Glutamatergic neuron (in vitro differentiated cells): ENCODE measurements at regions not wholly inside any gene's neighbourhood (a gene's known extent, or its start where the extent isn't known, plus 50 kb on each side); places are given as distances from the start of the nearest gene placed in this dataset.

ENCODE experiments used
- DNase-seq: peaks from one replicate; pipeline ENCODE4 v3.0.0; 2022
- H3K27ac Mint-ChIP-seq: one replicate; pipeline ENCODE4 v1.8.0; 2020; ENCODE audit warnings: mild to moderate bottlenecking, mixed read lengths, inconsistent platforms; ENCODE audit not compliant: unreplicated experiment
- H3K27me3 Mint-ChIP-seq: one replicate; pipeline ENCODE4 v1.8.0; 2020; ENCODE audit warnings: mild to moderate bottlenecking, moderate library complexity, mixed read lengths, inconsistent platforms; ENCODE audit not compliant: unreplicated experiment
- H3K36me3 Mint-ChIP-seq: one replicate; pipeline ENCODE4 v1.8.0; 2020; ENCODE audit warnings: mild to moderate bottlenecking, mixed read lengths, inconsistent platforms; ENCODE audit not compliant: unreplicated experiment
- H3K4me1 Mint-ChIP-seq: one replicate; pipeline ENCODE4 v1.8.0; 2020; ENCODE audit warnings: mild to moderate bottlenecking, low read depth, mixed read lengths, inconsistent platforms; ENCODE audit not compliant: unreplicated experiment
- H3K4me3 Mint-ChIP-seq: one replicate; pipeline ENCODE4 v1.8.0; 2020; ENCODE audit warnings: mild to moderate bottlenecking, mixed read lengths, inconsistent platforms; ENCODE audit not compliant: unreplicated experiment
- H3K9me3 Mint-ChIP-seq: one replicate; pipeline ENCODE4 v1.8.0; 2020; ENCODE audit warnings: mild to moderate bottlenecking, moderate library complexity, mixed read lengths, inconsistent platforms; ENCODE audit not compliant: unreplicated experiment
- TF ChIP-seq, protein P1 (sequence below): fragments of 200-600 bp; sonication (generic); IDR thresholded peaks from one replicate; pipeline ENCODE4 v1.5.0; 2021; ENCODE audit not compliant: partially characterized antibody, unreplicated experiment

DNA sequence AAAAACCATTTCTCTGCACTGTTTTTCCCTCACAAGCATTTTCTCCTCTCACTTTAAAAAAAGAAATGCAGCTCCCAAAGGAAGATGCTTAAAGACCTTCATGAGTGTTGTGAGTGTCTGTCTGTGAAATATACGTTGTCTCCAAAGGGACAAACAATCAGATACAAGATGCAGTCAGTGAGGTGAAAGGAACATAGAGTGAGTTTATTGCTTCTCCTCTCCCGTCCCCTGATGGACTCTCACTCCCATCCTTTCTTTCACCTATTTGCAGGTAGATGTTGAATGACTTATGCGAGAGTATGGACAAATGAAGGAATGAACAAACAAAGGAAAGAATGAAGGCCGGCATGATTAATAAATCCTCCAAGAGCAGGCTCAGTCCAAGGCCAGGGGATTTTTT, 561.2 kb upstream of the DIPK2B start:
- Mint-ChIP-seq H3K9me3 (no peaks in the 10 kb centered on the region), H3K36me3 (no peaks in the 10 kb centered on the region), H3K4me1 (peaks cover 1% of the 10 kb centered on the region), H3K27me3 (no peaks in the 10 kb centered on the region), H3K27ac (no peak overlapping the region), H3K4me3 (no peak overlapping the region)
- DNase-seq = no peak
- TF ChIP-seq, protein P1, sequence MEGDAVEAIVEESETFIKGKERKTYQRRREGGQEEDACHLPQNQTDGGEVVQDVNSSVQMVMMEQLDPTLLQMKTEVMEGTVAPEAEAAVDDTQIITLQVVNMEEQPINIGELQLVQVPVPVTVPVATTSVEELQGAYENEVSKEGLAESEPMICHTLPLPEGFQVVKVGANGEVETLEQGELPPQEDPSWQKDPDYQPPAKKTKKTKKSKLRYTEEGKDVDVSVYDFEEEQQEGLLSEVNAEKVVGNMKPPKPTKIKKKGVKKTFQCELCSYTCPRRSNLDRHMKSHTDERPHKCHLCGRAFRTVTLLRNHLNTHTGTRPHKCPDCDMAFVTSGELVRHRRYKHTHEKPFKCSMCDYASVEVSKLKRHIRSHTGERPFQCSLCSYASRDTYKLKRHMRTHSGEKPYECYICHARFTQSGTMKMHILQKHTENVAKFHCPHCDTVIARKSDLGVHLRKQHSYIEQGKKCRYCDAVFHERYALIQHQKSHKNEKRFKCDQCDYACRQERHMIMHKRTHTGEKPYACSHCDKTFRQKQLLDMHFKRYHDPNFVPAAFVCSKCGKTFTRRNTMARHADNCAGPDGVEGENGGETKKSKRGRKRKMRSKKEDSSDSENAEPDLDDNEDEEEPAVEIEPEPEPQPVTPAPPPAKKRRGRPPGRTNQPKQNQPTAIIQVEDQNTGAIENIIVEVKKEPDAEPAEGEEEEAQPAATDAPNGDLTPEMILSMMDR = no peak

DNA sequence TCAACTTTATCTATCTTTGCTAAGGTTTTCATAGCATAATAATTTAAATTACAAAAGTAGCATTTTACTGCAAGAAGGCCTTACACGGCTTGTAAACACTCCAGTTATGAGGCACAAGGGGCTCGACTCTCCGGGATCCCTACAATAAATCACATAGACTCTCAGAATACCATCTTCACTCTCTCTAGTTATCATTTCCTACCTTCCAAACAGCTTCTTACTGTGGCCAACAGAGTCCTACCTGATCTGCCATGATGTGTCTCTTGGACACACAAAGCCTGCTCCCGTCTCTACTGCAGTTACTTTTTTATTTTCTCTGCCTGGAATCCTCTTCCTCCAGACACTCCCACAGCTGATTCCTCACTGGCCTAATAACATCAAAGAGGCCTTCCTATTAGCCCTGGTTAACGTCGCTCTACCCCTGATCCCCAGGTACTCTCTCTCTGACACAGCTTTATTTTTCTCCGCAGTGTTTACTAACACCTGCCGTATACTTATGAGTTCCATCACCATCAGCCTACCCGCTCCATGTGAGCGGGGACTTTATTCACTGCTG, 559.6 kb upstream of the DIPK2B start:
- Mint-ChIP-seq H3K36me3 (no peaks in the 10 kb centered on the region), H3K4me3 (no peak overlapping the region), H3K27me3 (no peaks in the 10 kb centered on the region), H3K9me3 (no peaks in the 10 kb centered on the region), H3K27ac (no peak overlapping the region), H3K4me1 (peaks cover 1% of the 10 kb centered on the region)
- TF ChIP-seq, protein P1 = no peak
- DNase-seq = no peak

DNA sequence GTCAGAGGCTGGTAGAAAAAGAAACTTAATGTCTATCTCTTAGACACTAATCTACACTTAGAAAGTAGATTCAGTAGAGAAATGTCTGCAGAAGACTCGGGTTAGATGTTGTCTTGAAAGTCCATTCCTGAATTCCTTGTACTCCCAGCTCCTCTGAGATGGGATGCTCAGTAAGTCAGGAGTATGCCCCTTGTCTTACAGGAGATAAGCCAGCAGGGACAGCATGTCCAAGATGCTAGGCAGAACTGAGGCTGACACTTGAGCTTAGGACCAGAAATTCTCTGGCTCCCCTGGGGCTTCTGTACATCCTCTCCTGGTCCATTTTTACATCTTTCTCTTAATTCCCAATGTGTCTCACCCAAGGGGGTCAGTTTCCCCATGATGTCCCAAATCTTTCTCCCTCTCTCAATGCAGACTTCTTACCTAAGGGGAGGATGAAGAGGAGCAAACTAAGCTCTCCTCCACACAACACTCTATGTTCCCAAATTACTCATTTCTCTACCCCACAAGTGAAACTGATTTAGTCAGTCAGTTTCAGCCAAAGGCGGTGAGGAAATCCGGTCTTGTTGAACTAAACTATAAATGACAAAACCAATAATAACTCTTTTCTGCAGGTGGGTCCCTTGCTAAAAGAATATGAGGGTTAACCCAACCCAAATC, 558.2 kb upstream of the DIPK2B start:
- TF ChIP-seq, protein P1 = no peak
- no peaks in the 10 kb centered on the region for H3K36me3 Mint-ChIP-seq
- DNase-seq = no peak
- no peak overlapping the region for H3K4me3 Mint-ChIP-seq
- peaks cover 1% of the 10 kb centered on the region for H3K4me1 Mint-ChIP-seq
- no peaks in the 10 kb centered on the region for H3K9me3 Mint-ChIP-seq
- H3K27ac Mint-ChIP-seq = no peak overlapping the region
- no peaks in the 10 kb centered on the region for H3K27me3 Mint-ChIP-seq

DNA sequence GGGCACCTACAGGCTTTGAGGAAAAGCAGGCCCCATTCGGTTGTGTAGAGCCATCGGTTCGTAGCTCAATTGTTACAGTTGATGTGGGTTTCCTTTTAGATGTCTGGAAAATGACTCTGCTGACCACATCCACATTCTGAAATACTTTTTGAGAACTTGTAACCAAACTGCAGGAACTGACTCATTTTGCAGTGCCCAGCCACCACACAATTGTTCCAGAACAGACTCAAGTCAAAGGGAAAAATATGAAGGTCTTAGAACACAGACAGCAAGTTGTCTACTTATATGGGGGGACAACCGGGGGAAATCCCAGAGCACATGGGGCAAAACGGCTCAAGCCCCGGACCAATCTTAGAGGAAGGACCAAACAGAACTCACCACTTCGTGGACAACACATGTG, 557.6 kb upstream of the DIPK2B start:
- Mint-ChIP-seq H3K27ac (no peak overlapping the region), H3K27me3 (no peaks in the 10 kb centered on the region), H3K36me3 (no peaks in the 10 kb centered on the region), H3K9me3 (no peaks in the 10 kb centered on the region), H3K4me3 (no peak overlapping the region), H3K4me1 (peaks cover 1% of the 10 kb centered on the region)
- TF ChIP-seq, protein P1 = no peak
- no peak for DNase-seq

DNA sequence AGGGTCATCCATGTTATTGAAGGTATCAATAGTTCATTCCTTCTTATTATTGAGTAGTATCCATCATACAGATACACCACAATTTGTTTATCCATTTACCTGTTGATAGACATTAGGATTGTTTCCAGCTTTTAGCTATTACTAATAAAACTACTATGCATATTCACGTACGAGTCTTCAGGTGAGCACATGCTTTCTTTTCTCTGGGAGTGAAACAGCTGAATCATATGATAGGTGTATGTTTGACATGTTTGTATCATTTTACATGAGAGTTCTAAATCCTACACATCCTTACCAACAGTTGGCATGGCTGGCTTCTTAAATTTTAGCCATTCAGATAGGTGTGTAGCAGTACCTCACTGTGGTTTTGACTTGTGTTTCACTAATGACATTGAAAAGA, 556.6 kb upstream of the DIPK2B start:
- TF ChIP-seq, protein P1 = no peak
- H3K4me1 Mint-ChIP-seq = peaks cover 1% of the 10 kb centered on the region
- H3K27ac Mint-ChIP-seq = no peak overlapping the region
- H3K27me3 Mint-ChIP-seq = no peaks in the 10 kb centered on the region
- H3K9me3 Mint-ChIP-seq = no peaks in the 10 kb centered on the region
- H3K4me3 Mint-ChIP-seq = no peak overlapping the region
- DNase-seq = no peak
- no peaks in the 10 kb centered on the region for H3K36me3 Mint-ChIP-seq
